ENCODE measurements at regions not wholly inside any gene's neighbourhood (a gene's known extent, or its start where the extent isn't known, plus 50 kb on each side); places are given as distances from the start of the nearest gene placed in this dataset.

DNA sequence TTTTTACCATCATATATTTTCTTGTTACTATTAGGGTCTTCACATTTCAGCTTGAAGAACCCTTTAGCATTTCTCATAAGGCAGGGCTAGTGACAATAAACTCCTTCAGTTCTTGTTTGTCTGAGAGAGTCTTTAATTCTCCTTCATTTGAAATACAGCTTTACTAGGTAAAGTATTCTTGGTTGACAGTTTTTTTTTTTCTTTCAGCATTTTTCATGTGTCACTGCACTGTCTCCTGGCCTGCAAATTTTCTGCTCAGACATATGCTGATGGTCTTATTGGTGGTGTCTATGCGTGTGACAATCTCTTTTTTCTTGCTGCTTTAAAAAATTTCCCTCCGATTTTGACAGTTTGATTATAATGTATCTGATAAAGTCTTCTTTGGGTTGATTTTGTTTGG, 399.9 kb downstream of the SH3GL2 start:
- DNase-seq = no peak

DNA sequence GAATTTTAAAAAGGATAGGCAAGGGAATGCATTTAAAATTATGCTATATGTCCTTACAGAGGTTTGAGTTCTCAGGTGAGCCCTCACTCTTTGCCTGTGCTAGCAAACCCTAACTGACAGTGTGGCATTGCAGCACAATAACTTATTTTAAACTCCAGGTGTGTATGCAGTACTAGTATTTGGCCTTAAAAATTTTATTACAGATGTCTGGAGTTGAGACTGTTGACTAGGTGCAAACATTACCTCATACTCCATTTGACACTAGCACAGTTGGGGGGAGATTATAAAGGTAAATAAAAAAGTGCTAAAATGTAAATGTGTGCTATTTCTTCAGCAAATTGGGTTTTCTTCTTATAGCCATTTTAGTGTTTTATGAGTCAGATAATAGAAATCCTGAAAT, 407.7 kb downstream of the SH3GL2 start:
- DNase-seq = no peak

DNA sequence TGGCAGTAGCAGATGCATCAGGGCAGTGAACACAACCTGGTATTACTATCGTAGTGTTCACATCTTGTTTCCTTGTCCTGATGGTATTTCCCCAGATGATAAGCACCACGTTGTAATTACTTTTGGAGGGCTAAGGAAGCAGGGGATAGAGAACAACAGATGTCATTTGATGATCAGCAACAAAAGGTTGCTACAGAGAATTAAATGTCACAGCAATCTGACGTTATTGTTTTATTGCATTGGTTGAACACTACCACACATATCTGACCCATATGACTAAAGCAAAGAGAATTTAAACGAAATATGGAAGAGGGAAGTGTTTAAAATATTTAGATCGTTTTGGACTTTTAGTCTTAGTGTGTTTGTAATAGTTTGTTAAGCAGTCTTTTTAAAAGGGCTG, 408.3 kb downstream of the SH3GL2 start:
- DNase-seq = no peak

DNA sequence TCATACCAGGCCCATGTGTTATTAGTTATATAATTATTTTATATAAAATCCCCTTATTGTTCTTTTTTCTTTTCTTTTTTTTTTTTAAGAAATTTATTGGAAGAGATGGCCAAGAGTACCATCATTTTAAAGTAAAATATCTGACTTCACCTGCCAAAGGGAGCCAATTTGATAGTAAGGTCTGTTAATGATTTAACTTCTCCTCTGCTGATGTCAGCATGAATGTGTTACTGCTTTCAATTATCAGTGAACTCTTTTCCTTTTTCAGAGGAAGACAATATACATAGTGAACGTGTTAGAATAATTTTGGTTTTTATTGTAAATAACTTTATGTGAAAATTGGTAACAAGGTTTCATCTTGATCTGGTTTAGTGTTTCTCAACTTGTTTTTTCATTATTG, 409.6 kb downstream of the SH3GL2 start:
- DNase-seq = no peak

DNA sequence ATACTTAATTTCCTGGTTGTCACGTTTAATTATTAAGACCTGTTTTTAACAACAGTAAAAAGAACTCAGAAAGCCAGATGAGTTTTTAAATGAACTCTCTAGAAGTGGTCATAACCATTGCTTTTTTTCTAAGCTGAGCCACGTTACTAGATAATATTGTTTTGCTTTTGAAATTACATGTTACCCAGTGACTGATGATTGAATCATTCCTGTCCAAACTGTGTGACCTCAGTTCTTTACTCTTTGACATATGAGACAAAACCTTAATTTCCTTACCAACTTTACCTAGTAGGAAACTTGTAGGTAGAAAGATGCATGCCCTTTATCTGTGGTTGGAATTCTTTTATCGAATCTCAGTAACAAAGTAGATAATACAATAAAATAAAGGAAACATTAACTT, 411.7 kb downstream of the SH3GL2 start:
- no peak for DNase-seq

DNA sequence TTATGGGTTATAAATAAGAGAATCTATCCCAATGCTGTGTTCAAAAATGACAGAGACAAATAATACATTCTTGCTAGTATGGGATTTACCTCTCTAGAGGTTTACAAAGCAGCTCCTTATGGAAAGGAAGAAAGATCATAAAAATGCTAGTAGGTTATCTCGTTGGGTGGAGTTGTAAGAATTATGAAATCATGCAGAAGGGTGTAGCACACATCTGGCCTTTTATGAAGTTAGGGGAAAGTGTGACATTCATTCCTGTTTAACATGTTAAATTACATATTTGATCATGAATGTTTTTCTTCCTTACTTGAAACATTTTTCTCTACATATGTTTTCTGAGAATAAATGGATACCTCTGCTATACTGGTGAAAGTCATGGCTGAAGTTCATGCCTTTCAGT, 414.2 kb downstream of the SH3GL2 start:
- no peak for DNase-seq

DNA sequence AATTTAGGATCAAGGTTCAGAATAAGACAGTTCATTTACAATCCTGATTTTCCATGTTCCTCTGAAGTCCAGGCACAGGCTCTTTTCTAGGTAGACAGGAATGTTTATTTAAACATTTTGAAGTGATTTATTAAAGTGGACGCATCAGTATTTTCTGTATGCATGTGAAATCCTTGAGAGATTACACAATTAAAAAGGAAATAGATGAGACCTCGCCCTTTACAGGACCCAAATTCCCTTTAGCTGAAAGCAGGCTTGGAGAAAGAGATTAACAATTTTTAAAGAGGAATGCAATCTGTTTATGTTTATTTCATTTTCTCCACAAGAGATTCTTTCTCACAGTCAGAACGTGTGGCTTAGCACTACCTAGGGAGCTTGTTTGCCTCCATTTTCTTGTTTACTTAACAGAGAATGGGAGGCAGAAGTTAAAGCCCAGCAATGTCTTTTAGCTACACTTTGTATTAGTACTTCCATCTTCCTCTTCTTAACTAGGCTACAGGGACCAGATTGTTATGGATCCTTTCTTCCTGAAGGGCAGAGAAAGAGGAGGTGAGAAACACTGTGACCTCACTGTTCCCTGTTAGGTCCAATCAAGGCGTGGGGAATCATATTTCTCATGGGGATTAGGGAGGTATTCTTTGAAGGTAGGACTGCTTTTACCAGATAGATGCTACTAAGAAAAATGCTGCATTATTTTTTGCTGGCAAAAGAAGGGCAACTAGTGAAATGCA, 416.0 kb downstream of the SH3GL2 start:
- no peak for DNase-seq

DNA sequence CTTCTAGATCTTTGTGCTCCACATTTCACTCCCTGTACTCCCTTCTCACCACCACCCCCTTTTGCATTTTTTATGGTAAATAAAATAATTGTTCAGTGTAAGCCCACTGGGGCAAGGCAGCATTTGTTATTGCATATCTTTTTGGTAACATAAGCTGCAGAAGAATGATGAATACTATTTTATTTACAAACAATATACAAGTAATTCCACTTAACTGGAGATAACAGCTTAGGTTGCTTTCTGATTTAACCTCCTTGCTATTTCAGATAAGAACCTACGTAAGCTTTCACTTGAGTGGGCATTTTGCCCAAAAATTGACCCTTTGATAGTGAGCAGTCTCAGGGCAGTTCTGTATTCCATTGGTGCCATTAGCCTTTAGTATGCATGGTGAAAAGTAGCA, 417.9 kb downstream of the SH3GL2 start:
- no peak for DNase-seq

DNA sequence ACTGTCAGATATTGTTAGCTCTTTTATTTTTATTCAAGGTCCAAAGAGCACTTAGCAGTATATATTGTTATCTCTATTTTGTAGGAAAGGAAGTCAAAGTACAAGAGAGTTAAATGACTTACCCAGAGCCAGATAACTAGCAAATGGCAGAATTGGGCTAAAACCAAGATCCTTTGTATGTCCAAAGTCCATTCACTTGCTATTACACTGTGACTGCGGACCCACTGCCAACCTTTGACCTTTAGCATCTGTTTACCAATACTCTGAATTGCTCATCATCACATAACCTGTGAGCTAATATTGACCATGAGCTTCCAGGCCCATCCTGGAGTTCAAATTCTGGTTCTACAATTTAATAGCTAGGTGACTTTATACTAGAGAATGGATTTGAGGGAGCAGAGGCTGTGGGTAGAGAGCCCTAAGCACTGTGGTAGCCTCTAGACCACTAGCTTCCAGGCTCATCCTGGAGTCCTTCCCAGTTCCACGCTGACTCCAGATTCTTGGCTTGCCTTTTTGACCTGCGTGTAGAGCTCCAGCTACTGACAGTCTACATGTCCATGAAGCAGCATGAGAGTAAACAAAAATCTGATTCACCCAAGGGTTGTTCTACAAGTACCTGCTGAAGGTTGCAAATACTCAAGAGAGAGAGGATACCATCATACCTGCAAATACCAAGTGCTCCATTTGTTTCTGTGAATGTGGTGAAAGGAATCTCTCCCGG, 424.0 kb downstream of the SH3GL2 start:
- DNase-seq = no peak

DNA sequence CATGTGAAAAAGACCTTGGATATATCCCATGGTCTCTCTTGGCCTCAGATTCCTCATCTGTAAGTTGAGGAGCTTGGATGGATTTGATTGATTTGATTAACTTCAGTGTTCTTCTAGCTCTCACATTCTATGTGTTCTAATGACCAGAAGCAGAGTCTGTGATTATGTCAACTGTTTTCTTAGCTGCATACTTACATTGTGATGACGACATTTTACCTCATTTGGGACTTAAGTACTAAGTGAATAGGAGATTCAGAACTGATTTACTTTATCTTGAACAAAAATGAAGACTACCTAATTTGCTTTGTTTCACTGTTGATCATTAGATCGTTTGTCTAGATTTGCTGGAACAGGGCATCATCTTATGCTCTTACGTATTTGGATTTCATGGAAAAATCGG, 427.7 kb downstream of the SH3GL2 start:
- DNase-seq = no peak

DNA sequence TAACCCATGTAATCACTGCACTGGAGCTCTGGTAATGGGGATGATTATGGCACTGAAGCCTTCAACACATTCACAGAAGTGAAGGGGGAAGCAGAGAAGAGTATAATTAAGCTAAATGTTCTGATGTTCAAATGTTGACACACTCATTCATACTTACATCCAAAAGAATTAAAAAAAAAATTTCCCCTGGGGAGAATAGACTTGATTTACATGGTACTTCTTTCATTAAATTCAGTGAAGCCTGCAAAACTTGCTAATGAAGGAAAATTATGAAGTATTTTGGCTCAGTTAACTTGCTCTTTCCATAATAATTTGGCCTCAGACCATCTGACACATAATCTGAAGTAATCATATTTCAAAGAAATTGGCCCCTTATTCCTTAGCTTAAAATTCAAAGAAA, 428.8 kb downstream of the SH3GL2 start:
- DNase-seq = no peak

DNA sequence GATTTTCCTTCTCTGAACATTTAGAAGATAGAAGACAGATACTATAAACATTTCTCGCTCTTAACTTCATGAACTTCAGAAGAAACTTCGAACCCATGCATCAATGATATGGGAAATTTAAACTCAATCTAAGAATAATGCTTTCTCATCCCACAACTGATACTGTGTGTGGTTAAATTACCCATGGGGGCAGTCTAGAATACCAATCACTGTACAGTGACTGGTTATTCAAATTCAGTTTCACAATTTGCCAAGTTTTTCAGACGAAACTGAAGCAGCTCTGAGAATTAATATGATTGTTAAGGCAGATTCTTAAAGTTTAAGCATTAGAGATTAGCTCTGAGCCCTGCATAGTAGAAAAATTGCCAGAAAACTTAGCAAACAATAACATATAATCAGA, 431.0 kb downstream of the SH3GL2 start:
- DNase-seq = no peak

DNA sequence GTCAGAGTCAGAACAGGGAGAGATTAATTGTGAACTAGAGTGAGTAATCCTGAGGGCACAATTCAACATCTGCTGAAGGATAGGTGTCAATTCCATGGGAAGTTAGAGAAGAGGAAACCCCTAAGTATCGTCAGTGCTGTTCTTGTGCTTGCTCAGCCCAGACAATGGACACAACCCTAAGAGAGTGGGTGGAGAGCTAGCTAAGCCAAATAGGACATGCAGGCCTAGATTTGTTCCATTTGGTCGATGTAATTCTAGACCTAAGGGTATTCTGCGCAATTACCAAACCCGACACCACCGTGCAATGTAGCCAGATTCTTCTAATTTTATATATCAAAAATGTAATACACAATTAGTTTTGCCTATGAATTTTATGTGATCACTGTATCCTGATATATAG, 431.6 kb downstream of the SH3GL2 start:
- no peak for DNase-seq

DNA sequence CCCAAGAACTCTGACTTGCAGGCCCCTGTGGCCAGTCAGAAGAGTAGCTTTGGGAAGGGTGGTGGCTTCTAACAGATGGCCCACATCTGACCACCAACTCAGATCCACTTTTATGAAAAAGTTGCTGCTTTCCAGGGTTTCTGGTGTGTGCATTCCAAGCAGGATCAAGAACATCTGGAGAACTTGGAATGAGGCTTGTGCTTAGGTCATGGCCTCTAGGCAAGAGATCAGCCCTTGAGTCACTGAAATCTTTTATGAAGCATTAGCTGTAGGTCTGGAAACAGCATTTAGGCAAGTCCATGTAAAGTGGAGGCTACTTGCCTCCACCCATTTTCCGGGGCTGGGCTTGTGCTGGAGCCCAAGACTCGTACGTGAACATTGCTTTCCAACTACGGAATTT, 433.3 kb downstream of the SH3GL2 start:
- DNase-seq = no peak

DNA sequence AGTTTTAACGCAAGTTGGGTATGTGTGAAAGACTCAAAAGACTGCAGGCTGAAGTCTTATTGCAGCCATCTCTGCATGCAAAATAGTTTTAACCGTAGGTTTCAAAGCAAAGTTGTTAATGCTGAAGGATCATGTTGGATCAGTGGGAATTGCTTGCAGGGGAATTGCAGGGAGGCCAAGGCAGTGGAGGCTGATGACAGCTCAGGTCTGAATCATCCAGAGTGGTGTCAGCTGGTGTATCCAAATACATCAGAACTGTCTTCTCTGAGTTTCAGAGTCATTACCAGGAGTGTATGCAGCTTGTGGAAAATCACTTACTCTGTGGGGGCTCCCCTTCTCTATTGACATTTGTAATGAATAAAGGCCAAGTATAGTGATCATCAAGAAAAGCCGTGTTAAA, 435.7 kb downstream of the SH3GL2 start:
- DNase-seq = no peak

DNA sequence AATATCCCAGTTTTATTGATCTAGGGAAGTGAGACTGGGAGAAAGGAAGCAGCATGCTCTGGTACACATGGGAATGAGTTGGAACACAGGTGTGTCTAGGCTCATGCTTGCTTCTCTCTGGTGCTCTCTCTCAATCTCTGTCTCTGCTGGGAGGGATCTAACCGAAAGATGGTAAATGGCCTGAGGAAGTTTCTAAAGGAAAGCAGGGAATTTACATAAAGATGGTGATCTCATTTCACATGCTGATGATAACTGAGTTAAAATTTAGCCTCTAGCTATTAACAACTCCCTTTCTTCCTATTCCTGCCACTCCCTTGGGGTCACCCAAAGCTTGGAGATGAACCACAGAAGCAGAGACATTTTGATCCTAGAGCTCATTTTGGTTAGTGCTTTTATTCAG, 436.2 kb downstream of the SH3GL2 start:
- DNase-seq = no peak

DNA sequence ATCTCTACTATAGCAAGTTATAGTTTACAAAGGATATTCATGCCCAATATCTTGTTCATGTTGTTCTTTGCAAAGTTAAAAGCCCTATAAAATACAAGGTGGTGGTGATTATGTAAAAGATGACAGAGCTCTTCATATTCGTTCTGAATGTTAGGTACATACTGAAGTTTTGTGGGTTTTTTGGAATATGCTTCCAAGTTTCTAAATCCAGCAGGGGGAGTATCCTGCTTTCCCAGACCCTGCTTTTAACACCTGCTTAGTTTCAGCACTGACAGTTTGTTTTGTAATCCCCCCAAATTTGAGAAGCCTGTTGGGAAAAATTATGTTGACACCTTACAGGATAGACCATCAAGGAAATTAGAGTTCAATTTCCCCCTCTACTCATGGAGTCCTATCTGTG, 438.3 kb downstream of the SH3GL2 start:
- no peak for DNase-seq

DNA sequence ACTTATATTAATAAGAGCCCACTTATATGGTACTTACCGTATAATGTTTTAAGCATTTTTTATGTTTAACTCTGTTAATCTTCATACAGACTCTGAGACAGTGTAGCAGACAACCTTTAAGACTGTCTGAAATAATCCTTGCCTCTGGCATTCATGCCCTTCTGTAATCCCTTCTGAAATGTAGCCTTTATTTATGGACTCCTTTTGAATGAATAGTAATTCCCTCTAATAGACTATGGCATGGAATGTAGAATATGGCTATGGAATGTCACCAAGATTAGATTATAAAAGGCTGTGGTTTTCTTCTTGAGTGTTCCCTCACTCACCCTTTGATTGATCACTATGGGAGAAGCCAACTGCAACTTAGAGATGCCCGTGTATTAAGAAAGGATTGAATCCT, 439.4 kb downstream of the SH3GL2 start:
- no peak for DNase-seq

DNA sequence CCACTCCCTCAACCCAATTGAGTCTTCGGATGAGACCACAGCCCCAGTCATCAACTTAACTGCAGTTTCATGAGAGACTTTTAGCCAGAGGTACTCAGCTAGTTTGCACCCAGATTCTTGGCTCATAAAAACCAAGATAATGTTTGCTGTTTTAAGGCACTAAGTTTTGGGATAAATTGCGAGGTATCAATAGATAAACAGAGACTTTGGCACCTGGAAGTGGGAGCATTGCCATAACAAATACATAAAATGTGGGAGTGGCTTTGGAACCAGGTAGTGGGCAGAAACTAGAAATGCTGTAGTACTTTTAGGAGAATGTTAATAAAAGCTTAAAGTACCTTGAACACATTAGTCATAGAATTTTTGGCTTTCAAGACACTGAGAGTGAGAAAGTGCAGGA, 439.8 kb downstream of the SH3GL2 start:
- no peak for DNase-seq

DNA sequence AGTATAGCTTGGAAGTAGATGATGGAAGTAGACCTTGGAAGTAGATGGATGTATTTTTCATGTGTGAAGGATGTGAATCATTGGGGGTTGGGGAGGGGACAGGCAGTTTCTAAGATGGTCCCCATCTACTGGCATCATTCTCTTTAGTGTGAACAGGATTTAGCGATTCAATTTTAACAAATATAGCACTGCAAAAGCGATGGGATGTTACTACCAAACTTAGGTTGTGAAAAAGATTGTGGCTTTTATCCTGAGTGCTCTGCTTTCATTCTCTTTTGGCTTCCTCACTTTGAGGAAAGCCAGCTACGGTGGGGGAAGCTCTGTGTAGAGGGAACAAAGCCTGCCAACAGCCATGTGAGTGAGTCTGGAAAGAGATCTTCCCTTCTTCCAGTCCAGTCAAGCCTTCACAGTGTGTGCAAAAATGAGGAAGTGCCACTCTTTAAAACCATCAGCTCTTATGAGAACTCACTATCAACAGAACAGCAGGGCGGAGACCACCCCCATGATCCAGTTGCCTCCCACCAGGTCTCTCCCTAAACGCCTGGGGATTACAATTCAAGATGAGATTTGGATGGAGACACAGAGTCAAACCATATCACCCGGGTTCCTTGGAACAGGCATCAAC, 441.4 kb downstream of the SH3GL2 start:
- DNase-seq = no peak

DNA sequence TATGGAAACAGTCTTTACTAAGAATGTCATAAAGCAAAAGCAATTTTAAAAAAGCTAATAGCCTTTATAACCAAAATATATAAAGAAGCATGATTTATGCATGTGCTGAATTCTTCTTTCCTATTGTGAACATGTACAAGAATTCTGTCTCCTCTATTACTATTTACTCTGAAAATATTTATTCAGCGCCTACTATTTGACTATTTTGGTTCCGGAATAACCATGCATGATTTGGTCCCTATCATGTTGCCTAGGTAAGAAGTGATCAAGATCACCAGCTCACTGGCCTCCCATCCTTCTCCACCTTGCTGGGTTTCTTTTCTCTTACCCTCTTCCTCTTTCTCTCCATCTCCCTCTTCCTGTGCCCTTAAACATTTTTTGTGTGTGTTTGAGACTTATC, 443.8 kb downstream of the SH3GL2 start:
- DNase-seq = no peak

DNA sequence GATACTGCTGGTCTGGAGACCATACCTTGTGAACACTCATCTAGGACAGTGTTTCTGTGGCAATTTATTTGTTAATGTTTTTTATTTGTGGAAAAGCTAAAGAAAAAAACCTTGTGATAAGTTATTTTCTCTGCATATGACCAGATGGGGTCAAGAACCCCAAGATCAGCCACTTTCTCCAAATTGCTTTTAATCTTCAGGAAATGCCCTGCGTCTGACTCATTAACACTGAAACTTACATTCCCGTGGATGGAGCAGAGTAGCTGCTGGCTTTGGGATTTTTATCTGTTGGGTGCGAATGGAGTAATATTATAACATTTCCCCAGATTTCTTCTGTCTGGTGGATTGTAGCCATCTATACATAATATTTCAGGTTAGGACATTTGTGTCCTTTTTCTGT, 444.5 kb downstream of the SH3GL2 start:
- DNase-seq = no peak

DNA sequence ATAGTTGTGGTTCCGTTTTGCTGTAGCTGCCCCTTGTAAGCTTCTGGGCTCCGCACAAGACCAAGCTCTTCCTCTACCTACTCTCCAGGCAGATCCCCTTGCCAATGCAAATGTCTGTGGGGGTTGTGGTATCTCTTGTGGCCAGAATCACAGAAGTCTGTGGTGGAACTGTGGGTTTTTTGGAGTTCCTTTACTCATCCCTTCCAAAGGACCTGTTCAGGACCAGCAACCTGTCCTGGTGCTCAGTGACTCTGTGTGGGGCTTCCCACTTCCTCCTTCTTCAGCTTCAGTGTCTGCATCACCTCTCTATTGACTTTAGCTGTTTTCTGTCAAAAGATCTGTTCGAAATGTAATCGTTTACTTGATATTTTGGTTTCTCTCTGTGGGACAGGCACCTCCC, 441.3 kb upstream of the ADAMTSL1 start:
- DNase-seq = no peak

DNA sequence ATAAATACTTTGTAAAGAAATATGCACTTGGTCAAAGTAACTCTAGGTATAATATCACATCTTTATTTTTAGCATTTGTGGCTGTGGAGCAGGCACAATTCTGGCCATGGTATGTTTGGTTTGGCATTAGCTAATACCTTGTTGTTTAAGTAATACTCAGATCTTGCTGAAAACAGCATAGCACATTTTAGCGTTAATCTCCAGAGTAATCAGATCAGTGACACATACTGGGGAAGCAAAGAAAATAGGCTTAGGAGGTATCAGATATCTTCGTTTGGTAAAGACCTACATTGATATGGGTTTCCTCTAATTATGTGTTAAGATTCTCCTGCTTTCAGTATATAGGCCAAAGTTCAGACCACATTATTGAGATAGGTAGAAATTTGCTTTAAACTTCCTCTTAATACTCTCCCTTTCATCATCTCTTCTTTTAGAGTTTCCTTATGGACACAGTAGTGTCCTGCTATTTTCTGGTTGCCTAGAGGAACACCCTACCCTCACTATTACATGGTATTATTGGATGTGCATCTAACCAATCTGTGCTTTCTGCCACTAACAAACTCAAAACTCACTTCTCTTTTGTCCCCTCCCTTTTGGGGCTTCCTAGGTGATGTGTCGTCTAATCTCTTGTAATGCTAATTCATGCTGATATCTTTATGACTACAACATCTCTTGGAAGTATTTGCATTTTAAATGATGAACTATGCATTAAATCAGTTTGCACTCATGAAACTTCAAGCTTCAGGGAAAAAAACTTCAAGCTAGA, 437.3 kb upstream of the ADAMTSL1 start:
- DNase-seq = no peak
